GM13976 (cell line): ENCODE measurements at regions not wholly inside any gene's neighbourhood (a gene's known extent, or its start where the extent isn't known, plus 50 kb on each side); places are given as distances from the start of the nearest gene placed in this dataset.
"Not testable (repeated sequence)": the region's sequence is repeated elsewhere in the genome, so short reads cannot be mapped to it uniquely, and the experiment has no call there.

Source experiments
- DNase-seq: peaks from one replicate; pipeline ENCODE4 v3.0.0; 2012; ENCODE audit warnings: low spot score
- in situ Hi-C: fragments of 300-500 bp; cut with MboI; formaldehyde crosslinking; loops from one replicate; pipeline ENCODE4 v1.12.0; 2022; ENCODE audit warnings: low sequenced_read_pairs, mixed read lengths, inconsistent platforms; ENCODE audit not compliant: unreplicated experiment
- TF ChIP-seq, protein P1 (sequence below): IDR thresholded peaks from 2 replicates; pipeline ENCODE4 v1.5.1; 2012; ENCODE audit warnings: borderline replicate concordance, mild to moderate bottlenecking; ENCODE audit not compliant: insufficient read depth; ENCODE audit errors: extremely low read depth, missing control alignments, control extremely low read depth

DNA sequence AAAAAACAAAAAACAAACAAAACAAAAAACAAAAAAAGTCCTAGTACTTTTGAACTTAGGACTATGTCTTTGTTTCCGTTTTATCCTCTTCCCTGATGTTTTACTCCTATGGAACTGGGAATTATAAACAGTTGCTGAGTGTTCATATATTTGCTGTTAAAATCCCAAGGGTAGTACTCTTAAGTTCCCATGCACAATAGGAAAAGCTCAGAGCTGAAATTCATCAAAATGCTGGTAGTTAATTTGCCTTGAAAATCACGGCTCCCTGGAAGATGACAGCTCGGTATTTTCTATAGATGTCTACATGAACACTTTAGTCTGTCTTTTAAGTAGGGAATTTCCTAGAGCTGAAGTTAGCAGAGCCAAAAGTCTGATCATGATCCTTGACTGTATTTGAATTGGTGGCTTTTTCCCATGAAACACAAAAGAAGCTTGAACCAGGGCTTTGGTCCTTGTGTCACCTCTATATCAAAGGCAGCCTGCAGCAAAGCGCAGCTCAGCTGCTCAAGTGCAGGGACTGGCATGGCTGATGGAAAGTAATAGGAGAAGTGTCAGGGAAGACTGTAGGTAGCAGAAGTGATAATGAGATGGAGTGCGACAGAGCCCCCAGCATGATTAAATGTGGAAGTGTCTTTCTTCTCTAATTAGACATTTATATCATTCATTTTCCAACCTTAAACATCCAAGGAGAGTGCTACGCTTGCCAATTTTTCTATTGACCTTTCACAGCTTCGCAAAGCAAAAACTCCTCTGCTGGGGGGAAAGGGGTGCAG is 310.9 kb downstream of the TRIM36 start:
- in situ Hi-C loops, result no loop called here
- TF ChIP-seq, protein P1, sequence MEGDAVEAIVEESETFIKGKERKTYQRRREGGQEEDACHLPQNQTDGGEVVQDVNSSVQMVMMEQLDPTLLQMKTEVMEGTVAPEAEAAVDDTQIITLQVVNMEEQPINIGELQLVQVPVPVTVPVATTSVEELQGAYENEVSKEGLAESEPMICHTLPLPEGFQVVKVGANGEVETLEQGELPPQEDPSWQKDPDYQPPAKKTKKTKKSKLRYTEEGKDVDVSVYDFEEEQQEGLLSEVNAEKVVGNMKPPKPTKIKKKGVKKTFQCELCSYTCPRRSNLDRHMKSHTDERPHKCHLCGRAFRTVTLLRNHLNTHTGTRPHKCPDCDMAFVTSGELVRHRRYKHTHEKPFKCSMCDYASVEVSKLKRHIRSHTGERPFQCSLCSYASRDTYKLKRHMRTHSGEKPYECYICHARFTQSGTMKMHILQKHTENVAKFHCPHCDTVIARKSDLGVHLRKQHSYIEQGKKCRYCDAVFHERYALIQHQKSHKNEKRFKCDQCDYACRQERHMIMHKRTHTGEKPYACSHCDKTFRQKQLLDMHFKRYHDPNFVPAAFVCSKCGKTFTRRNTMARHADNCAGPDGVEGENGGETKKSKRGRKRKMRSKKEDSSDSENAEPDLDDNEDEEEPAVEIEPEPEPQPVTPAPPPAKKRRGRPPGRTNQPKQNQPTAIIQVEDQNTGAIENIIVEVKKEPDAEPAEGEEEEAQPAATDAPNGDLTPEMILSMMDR, result no peak
- DNase-seq, result no peak

DNA sequence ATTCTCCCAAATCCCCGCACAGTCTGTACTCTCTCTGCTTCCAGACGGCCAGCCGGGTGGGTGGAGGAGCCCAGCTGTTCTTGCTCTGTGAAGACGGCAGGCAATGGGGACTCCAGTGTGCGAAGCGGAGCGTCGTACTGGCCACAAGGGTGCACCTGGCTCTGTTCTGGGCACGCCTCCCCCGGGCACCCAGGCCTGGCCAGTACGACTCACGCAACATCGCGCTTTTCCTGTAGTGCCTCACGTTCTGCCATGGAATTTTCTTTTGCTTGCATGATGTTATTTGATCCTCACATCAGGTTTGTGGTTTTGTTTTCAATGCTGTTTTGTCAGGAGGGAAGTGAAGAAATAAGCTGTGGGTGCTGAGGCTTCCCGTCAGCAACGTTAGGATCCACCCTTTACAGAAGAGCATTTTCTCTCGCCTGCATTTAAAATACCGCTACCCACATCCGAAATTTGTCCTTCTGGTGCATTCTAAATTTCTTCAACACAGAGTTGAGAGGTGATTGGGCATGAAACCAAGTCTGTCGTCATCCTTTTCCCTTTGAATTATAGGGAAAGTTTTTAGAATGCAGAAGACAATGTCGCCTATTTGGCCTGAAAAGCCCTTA is 311.7 kb downstream of the TRIM36 start:
- in situ Hi-C loops, result no loop called here
- TF ChIP-seq, protein P1, result no peak
- no peak for DNase-seq

DNA sequence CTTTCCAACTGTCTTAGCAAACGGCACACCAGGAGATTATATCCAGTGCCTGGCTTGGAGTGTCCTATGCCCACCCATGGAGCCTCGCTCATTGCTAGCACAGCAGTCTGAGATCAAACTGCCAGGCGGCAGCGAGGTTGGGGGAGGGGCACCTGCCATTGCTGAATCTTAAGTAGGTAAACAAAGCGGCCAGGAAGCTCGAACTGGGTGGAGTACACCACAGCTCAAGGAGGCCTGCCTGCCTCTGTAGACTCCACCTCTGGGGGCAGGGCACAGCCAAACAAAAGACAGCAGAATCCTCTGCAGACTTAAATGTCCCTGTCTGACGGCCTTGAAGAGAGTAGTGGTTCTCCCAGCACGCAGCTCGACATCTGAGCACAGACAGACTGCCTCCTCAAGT is 325.0 kb downstream of the TRIM36 start:
- in situ Hi-C loops, DNase-seq: not testable (repeated sequence)

DNA sequence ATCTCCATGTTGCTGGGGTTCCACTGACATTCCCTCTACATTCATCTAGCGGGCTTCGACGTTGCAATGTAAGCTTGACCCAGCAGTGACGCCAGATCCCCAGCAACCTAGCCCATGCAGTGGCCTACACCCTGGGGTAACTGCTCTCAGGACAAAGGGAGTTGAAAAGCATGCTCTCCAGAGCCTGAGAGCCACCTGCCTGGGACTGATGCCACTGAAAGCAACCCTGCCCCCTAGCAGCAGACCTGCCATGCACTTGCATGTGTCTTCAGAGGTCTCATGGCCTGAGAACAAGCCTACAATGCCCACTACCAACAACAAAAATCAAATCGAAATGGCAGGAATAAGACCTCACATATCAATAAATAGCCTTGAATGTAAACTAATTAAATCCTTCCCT is 330.3 kb downstream of the TRIM36 start:
- TF ChIP-seq, protein P1, result no peak
- no peak for DNase-seq
- in situ Hi-C loops, result no loop called here

DNA sequence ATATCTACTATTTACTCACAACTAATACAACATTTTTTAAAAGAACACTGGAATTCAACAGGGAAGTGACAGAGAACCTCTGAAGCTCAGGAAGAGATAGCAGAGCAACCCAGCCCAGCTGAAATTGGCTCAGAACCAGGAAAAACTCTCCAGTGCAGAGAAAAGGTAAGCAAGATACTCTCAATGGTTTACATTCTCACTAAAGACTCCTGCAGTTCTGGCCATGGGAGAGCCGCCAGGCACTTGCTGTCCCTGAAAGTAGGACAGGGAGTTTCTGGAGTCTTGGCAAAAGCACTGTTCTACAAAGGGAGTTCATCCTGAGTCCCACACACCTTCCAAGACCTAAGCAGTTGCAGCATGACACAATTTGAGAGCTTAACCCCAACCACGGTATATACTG is 330.8 kb downstream of the TRIM36 start:
- in situ Hi-C loops, result no loop called here
- TF ChIP-seq, protein P1, result no peak

DNA sequence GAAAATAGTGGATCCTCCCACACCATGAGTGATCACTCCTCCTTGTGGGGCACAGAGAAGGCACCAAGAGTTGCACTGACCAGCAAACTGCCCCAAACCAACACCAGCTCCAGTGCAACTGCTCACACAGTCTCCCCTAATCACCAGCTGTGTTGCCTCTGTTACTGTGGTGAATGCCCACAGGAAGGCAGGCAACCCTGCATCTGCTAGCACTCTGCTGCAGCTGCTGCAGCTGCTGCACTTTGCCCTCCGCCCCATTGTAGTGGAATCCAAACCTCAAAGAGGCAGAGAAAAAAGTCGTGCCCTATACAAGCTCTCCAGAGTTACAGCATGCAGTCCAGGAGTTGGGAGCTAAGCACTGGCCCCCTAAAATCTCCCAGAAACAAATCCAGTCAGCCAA is 339.6 kb downstream of the TRIM36 start:
- in situ Hi-C loops, result no loop called here
- DNase-seq, result no peak
- TF ChIP-seq, protein P1, result no peak

More for the DNA sequence above, 330.8 kb downstream of the TRIM36 start:
- no peak for DNase-seq

DNA sequence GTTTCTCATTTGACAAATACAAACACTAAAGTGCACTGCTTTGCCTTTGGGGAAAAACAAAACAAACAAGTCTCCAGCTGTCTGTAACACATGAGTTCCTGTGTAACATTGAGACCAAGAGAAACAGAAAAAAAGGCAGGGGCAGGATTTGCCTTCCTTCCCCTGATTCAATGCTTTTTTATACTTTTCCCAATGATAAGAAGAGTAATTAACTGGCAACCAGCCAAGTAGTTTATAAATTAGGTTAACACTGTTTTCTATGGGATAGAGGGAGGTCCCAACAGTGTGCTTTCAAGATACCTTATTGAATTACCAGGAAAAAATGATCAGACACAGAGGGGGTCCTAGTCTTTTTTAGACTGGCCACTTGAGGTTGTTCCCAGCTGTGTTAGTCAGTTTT is 346.8 kb downstream of the TRIM36 start:
- in situ Hi-C loops, result no loop called here
- no peak for DNase-seq
- TF ChIP-seq, protein P1, result no peak
